NCI-H748 treated with DMSO at 0.1 percent for 48 hours (cell line): ENCODE measurements at regions not wholly inside any gene's neighbourhood (a gene's known extent, or its start where the extent isn't known, plus 50 kb on each side); places are given as distances from the start of the nearest gene placed in this dataset.
"Not testable (repeated sequence)": the region's sequence is repeated elsewhere in the genome, so short reads cannot be mapped to it uniquely, and the experiment has no call there.

Source experiments
- DNase-seq: peaks from one replicate; lab custom pipeline; 2025; lab: John Stamatoyannopoulos, UW

GRCh38 chr16:17939723-17940122, 396.8 kb downstream of the NPIPA8 start:
- no peak for DNase-seq

DNA sequence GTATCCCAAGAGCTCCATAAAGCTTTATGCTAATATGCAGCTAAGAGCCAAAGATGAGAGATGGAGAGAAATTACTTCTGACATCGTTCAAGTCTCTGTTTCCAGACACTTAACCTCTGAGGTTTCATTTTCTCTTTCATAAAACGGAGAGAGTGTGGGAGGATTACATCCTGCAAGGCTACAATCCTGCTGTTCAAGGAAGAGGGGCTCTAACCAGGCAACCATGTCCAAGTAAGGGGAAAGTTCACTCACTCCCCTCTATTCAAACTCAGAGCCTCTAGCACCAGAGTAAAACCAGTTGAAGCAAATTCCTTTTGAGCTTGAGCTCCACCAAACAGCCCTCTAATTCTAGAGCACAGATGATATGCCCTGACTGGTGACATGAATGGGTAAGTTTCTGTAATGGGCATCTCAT, 397.4 kb downstream of the NPIPA8 start:
- DNase-seq = no peak

- no peak for DNase-seq
Measured at GRCh38 chr16:17938546-17938945, 398.0 kb downstream of the NPIPA8 start.

DNA sequence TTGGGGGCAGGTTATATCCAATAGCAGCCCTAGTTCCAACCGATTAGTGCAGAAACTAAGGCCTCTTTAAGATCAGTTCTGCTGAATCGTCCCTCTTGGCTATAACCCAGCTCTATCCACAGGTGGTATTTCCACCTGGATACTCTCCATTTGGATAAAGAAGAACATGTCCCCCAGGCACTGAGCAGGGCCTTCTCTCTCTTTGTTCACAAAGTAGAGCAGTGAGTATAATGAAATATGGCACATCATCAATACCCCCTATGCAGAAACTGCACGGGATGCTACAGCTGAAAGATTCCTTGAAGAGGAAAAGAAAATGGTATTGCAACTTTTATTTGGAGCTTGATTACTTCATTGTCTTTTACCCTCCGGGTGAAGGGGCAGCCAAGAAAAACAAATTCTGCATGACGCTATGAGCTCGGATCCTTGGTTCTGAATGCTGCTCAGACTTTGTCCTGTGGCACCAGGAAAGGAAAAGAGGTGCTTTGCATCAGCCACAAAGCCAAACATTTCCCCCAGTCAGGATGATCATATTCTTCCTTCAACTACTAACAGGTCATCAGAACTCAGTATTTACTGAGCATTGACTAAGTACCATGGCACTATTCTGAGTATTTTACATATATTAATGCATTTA, 399.7 kb downstream of the NPIPA8 start:
- DNase-seq = no peak

DNA sequence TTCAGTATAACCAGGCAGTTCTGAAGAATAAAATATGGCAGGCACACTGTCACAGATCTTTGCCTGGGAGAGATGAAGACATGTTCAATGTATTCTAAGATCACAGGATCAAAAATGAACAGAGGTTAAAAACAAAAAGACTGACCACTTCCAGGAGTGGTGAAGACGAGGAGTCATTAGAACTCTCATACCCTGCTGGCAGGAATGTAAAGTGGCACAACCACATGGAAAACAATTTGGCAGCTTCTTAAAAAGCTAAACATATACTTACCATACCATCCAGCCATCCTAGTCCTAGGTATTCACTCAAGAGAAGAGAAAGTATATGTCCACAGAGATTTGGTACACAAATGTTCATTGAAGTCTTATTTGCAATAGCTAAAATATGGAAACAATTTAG, 406.3 kb downstream of the NPIPA8 start:
- no peak for DNase-seq

GRCh38 chr16:17926866-17927399, 409.6 kb downstream of the NPIPA8 start:
- DNase-seq = no peak

DNA sequence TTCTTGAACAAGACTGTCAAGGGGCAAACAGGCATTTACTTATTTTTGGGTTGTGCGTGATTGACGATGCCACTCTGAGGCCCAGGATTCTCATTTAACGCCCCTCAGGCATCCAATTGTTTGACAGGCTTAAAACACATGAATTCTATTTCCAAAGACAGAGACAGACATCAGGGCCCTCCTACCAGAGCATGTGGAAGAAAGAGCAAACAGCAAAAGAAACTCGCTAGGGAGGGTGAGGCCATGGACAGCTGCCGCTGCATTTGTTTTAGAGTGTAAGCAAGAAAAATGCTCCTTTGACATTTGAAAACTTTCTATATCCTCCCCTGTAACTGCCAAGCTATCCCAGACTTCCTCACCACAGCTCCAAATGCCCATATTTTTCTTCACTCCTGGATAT, 410.1 kb downstream of the NPIPA8 start:
- DNase-seq = no peak

GRCh38 chr16:17925761-17926160, 410.8 kb downstream of the NPIPA8 start:
- DNase-seq = no peak

DNA sequence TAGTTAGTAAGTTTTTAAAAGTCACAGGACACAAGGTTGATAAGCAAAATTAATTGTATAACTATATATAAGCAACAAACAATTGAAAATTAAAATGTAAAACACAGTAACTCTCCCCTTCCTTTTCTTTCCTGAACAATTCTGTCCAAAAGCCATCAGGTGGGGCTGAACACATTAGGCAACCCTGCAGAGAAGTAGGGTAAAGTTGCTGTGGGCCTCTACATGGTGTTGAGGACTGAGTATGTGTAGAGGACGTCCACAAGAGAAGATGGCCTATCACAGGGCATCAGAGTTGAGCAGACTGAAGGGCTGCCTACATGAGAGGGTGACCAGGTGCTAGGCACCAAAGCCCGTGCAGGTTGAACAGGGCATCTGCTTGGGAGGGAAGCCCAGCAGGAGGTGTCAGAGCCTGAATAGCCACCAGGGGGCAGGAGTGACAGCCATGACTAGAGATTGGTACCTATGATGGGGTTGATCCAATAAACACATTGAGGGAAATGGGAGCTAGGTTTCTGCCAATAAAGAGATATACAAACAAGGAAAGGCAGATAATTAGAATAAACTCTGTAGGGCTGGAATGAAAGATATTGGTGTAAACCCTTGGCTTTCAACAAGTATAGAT, 415.1 kb downstream of the NPIPA8 start:
- no peak for DNase-seq

DNA sequence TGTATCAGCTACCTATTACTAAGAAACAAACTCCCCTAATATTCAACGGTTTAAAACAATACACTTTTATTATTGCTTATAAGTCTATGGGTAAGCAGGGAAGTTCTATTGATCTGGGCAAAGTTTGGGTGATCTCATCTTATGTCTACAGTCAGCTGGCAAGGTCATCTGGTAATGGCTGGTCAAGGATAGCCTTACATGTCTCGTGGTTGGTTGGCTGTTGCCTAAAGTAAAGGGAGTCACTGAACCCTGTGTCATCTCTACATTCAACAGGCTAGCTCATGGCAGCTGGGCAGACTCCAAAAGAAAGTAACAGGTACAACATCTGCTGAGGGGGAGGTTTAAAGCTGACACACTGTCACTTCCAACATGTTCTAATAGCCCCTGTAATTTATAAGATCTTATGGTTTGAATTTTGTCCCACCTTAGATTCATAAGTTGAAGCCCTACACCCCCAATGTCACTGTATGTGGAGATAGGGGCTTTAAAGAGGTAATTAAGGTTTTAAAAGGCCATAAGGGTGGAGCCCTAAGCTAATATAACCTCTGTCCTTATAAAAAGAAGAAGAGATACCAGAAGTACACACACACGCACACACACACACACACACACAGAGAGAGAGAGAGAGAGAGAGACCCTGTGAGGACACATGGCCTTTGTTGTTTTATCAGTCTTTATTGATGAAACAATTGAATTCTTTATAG, 419.1 kb downstream of the NPIPA8 start:
- no peak for DNase-seq

DNA sequence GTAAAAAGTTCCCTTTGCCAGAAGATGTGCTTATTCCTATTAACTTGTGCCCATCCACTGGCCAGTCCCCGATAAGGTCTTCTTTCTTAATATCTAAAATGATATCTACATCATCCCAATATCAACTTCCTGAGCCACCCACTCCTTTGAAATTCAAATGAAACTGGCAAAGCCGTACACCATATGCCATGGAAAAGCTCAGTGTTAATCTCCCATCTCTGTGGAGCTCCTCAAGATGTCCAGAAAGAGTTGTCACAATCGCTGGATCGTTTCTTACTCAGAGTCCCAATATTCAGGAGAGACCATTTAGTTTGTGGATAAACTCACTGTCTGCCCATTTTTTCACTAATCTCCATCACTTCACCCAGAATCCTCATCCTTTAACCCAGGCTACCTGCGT, 420.7 kb downstream of the NPIPA8 start:
- DNase-seq = no peak

DNA sequence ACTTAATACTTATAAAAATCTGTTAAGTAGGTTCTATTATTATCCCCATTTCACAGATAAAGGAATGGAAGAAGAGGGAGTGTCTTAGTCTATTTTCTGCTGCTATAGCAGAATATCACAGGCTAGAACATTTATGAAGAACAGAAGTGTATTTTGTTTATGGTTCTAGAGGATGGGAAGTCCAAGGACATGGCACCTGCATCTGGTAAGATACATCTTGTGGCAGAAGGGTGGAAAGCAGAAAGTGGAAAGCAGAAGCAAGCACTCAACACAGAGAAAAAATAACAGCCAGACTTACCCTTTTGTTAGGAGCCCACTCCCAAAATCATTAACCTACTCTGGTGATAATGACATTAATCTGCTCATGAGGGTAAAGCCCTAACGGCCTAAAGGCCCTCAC, 422.4 kb downstream of the NPIPA8 start:
- no peak for DNase-seq

- not testable (repeated sequence) for DNase-seq
Measured at GRCh38 chr16:17911578-17911977, 425.0 kb downstream of the NPIPA8 start.

DNA sequence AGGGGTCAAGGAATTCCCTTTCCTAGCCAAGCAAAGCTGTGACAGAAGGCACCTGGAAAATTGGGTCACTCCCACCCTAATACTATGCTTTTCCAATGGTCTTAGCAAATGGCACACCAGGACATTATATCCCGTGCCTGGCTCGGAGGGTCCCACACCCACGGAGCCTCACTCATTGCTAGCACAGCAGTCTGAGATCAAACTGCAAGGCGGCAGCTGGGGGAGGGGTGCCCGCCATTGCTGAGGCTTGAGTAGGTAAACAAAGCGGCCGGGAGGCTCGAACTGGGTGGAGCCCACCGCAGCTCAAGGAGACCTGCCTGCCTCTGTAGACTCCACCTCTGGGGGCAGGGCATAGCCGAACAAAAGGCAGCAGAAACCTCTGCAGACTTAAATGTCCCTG, 429.9 kb downstream of the NPIPA8 start:
- not testable (repeated sequence) for DNase-seq

DNA sequence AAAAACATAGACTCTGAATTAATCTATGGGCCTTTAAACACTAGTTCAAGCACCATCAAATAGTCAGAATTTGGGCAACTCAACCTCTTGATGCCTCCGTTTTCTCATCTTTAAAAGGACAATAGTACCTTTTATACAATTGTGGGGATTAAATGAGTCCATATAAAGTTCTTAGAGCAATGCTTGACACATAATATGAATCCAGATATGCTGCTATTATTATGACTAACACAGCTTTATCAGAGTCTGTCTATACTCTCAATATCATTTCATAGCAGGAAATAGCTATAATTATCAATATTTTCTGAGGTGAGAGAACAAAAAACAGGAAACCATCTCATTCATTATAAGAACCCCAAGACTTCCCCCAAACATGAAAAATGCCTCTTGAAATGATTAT, 430.5 kb upstream of the XYLT1 start:
- no peak for DNase-seq

GRCh38 chr16:17899141-17899540, 428.4 kb upstream of the XYLT1 start:
- no peak for DNase-seq

DNA sequence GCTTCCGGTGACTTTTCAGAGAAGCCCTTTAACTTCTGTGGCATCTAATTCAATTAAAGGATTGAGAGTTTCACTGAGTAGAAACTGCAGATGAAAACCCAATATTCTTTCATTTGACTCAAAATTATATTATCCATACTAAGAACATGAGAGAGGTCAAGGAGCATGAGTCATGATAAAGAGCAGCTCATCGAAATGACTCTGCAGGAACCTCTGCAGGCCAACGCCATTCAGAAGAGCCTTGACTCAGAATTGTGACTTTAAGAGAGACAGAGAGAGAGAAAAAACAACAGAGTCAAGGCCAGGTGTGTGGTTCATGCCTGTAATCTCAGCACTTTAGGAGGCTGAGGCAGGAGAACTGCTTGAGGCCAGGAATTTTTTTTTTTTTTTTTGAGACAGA, 417.2 kb upstream of the XYLT1 start:
- DNase-seq = no peak

GRCh38 chr16:17885659-17886207, 415.0 kb upstream of the XYLT1 start:
- no peak for DNase-seq

- no peak for DNase-seq
Measured at GRCh38 chr16:17877821-17878360, 407.1 kb upstream of the XYLT1 start.

DNA sequence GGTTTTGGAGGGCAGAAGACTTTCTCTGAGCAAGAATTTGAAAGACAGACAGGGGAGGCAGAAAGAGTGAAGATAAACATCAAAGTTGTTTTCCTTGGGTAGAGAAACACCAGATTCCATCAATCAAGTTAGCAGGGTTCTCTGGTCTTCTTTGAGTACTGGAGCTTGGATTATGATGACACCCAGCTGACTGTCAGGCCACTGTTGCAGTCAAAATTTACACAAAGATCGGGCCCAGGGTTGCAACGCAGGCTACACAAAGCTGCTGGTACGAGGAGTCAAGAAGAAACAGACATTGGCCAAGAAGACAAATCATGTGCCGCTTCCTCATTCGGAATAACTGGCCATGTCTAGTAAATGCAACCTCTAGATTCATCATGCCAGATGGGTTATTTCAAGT, 396.2 kb upstream of the XYLT1 start:
- no peak for DNase-seq

DNA sequence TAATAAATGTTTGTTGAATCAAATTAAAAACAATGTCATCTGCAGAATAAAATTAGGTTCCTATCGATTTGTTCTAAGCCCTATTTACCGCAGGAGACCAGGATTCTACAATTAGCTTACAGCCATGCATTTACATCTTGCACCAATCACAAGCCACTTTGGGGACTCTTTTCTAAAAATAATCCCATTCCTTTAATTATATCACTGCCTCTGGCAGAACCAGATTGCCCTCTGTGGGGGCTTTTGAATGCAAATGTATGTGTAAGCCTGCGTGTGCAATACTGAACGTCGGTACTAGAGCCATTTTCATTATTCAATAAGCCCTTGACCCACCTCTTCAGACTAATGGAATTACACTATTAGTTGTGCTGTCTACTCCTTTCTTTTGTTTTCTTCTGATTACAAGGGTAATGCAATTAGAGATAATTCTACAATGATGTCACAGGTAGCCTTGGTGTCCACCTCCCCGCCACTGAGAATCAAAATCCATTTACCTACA, 391.3 kb upstream of the XYLT1 start:
- no peak for DNase-seq

DNA sequence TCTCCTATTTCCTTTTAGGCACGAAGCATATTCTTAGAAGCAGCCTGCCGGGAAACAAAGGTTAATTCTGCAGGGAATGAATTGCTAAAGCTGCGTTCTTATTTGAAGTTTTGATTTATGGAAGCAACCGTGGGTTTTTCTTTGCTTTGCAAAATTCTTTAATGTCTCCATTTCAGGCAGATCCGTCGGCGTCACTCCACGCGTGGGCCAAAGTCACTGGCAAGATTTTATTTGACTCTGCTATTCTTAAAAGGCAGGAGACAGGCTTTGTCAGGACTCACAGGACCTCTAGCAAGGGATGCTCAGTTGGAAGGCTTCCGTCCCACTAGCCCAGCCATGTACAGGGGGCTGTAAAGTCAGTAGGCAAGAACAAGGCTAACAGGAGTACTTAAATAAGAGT, 387.3 kb upstream of the XYLT1 start:
- no peak for DNase-seq
